Frontal cortex (tissue), 3 donors: ENCODE measurements at regions not wholly inside any gene's neighbourhood (a gene's known extent, or its start where the extent isn't known, plus 50 kb on each side); places are given as distances from the start of the nearest gene placed in this dataset.
"Not testable (repeated sequence)": the region's sequence is repeated elsewhere in the genome, so short reads cannot be mapped to it uniquely, and the experiment has no call there.

ENCODE experiments used
- DNase-seq, 2 donors: peaks; one replicate each; pipeline ENCODE4 v3.0.0; 2012; ENCODE audit warnings: low spot score in 2 of 2
- FAIRE-seq: peaks from 2 replicates; lab custom pipeline; 2012; peaks lifted over from hg19 to GRCh38; lab: Jason Lieb, UNC
- donor health status: control.
- donor health status: control.
- donor health status: control.

GRCh38 chr10:31171402-31172083 lies 139.9 kb upstream of the ZNF438 start:
- FAIRE-seq = no peak
- DNase-seq = no peak

GRCh38 chr10:31172925-31173324 lies 141.3 kb upstream of the ZNF438 start:
- no peak for FAIRE-seq
- DNase-seq = no peak

- FAIRE-seq (no peak), DNase-seq (no peak)
These were observed 142.1 kb upstream of the ZNF438 start for GRCh38 chr10:31173752-31174151.

- FAIRE-seq (no peak), DNase-seq (no peak)
These were observed 139.8 kb upstream of the ZEB1 start for GRCh38 chr10:31179091-31179680.

- no peak for FAIRE-seq
- no peak for DNase-seq
These were observed 132.6 kb upstream of the ZEB1 start for GRCh38 chr10:31186225-31187000.

- FAIRE-seq = no peak
- DNase-seq = no peak
These were observed 131.8 kb upstream of the ZEB1 start for GRCh38 chr10:31187182-31187581.

- FAIRE-seq (no peak), DNase-seq (no peak)
These were observed 131.3 kb upstream of the ZEB1 start for GRCh38 chr10:31187607-31188210.

- FAIRE-seq (no peak), DNase-seq (no peak)
These were observed 130.1 kb upstream of the ZEB1 start for GRCh38 chr10:31188792-31189406.

GRCh38 chr10:31190488-31190887 lies 128.5 kb upstream of the ZEB1 start:
- FAIRE-seq (no peak), DNase-seq (no peak)

- FAIRE-seq (no peak), DNase-seq (no peak)
These were observed 126.5 kb upstream of the ZEB1 start for GRCh38 chr10:31192475-31192874.

GRCh38 chr10:31194986-31195385 lies 124.0 kb upstream of the ZEB1 start:
- FAIRE-seq (no peak), DNase-seq (no peak)

- DNase-seq (no peak), FAIRE-seq (no peak)
These were observed 121.1 kb upstream of the ZEB1 start for GRCh38 chr10:31197886-31198285.

- FAIRE-seq = no peak
- no peak for DNase-seq
These were observed 114.9 kb upstream of the ZEB1 start for GRCh38 chr10:31204090-31204489.

- no peak for DNase-seq
- no peak for FAIRE-seq
These were observed 111.4 kb upstream of the ZEB1 start for GRCh38 chr10:31207636-31208035.

GRCh38 chr10:31209478-31209877 lies 109.5 kb upstream of the ZEB1 start:
- DNase-seq (no peak), FAIRE-seq (no peak)

GRCh38 chr10:31210190-31210589 lies 108.8 kb upstream of the ZEB1 start:
- FAIRE-seq = no peak
- DNase-seq = no peak

GRCh38 chr10:31213959-31214358 lies 105.1 kb upstream of the ZEB1 start:
- no peak for DNase-seq
- FAIRE-seq = no peak

- FAIRE-seq = no peak
- DNase-seq = no peak
These were observed 104.0 kb upstream of the ZEB1 start for GRCh38 chr10:31215052-31215451.

- DNase-seq (no peak), FAIRE-seq (no peak)
These were observed 99.7 kb upstream of the ZEB1 start for GRCh38 chr10:31219306-31219705.

GRCh38 chr10:31228780-31229179 lies 90.2 kb upstream of the ZEB1 start:
- DNase-seq, FAIRE-seq: not testable (repeated sequence)
